Right lobe of liver (tissue), 6 donors: ENCODE measurements at regions not wholly inside any gene's neighbourhood (a gene's known extent, or its start where the extent isn't known, plus 50 kb on each side); places are given as distances from the start of the nearest gene placed in this dataset.
A peak's percentile ranks its signal among the peaks of the same experiment; 100 is the strongest.

Source experiments
- ATAC-seq, 4 donors: fragments of 200-7000 bp; cut with Tn5 transposase; one replicate each; pipeline ENCODE4 v1.9.1; 2020; ENCODE audit warnings: mild to moderate bottlenecking in 4 of 4, moderate library complexity in 4 of 4
- DNase-seq, 3 donors: peaks; one replicate each; pipeline ENCODE4 v3.0.0-alpha.2; 2020
- H3K27ac ChIP-seq, 3 donors: fragments of 200-600 bp; one replicate each; pipeline ENCODE4 v1.8.0; 2022
- H3K27me3 ChIP-seq, 2 donors: fragments of 200-600 bp; one replicate each; pipeline ENCODE4 v1.8.0; 2022
- H3K36me3 ChIP-seq, 4 donors: fragments of 200-600 bp; sonication (generic) in 1 of 4; one replicate each; pipeline versions ENCODE4 v1.5.1 to v1.8.0; 2017 to 2022; ENCODE audit warnings: control low read depth in 1 of 4
- H3K4me1 ChIP-seq, 4 donors: fragments of 200-600 bp; sonication (generic) in 1 of 4; one replicate each; pipeline versions ENCODE4 v1.5.1 to v1.8.0; 2017 to 2022; ENCODE audit warnings: control low read depth in 1 of 4
- H3K4me3 ChIP-seq, 3 donors: fragments of 200-600 bp; one replicate each; pipeline ENCODE4 v1.8.0; 2022
- H3K9me3 ChIP-seq, 4 donors: fragments of 200-600 bp; sonication (generic) in 1 of 4; one replicate each; pipeline versions ENCODE4 v1.5.1 to v1.8.0; 2017 to 2022; ENCODE audit warnings: control low read depth in 1 of 4
- CTCF ChIP-seq, 4 donors: fragments of 200-600 bp in 3 of 4; fragments of 450-650 bp in 1 of 4; IDR thresholded peaks; one replicate each; pipeline versions ENCODE4 v1.5.1 to v1.8.0; 2016 to 2022; ENCODE audit warnings: antibody characterized with exemption in 4 of 4, mild to moderate bottlenecking in 2 of 4
- POLR2A ChIP-seq: fragments of 450-650 bp; IDR thresholded peaks from one replicate; pipeline ENCODE4 v1.6.1; 2017; ENCODE audit warnings: antibody characterized with exemption, mild to moderate bottlenecking
- WGBS: methylation state at CpG from one replicate; pipeline ENCODE4 v1.1.6; 2018; ENCODE audit warnings: low coverage, low lambda C conversion rate; ENCODE audit not compliant: insufficient coverage; ENCODE audit errors: missing lambda C conversion rate; 5-methylcytosine and 5-hydroxymethylcytosine counted together
- intact Hi-C, 2 donors: fragments of 100-400 bp; cut with DNase I; formaldehyde crosslinking; loops; one replicate each; pipeline versions ENCODE4 v1.11.2 to v1.14.1; 2022
- donor health status: DM: no; HTN: yes; CAD: no.
- donor health status: DM: no; HTN: no; CAD: no.
- donor health status: DM: no; HTN: no; CAD: no.
- donor health status: DM: no; HTN: yes; CAD: no.
- donor health status: DM: no; HTN: yes; CAD: no.

GRCh38 chr18:46312221-46312620 lies 208.0 kb downstream of the HAUS1 start:
- Histone ChIP-seq H3K4me1 (no peaks in the 10 kb centered on the region), H3K27me3 (no peaks in the 10 kb centered on the region), H3K9me3 (no peaks in the 10 kb centered on the region), H3K27ac (no peak overlapping the region), H3K36me3 (no peaks in the 10 kb centered on the region), H3K4me3 (no peak overlapping the region)
- ATAC-seq: no peak
- TF ChIP-seq POLR2A (no peak), CTCF (IDR thresholded peaks at IDR 0.05) (no peak)
- no peak for DNase-seq
- WGBS: 70% methylated on average over 6 of the region's 6 CpGs
- intact Hi-C loops: no loop called here

GRCh38 chr18:46313521-46313920 lies 209.3 kb downstream of the HAUS1 start:
- no peak for ATAC-seq
- no peak for TF ChIP-seq POLR2A
- no peak for TF ChIP-seq CTCF (IDR thresholded peaks at IDR 0.05)
- Histone ChIP-seq H3K4me1 (no peaks in the 10 kb centered on the region), H3K27ac (no peak overlapping the region), H3K27me3 (no peaks in the 10 kb centered on the region), H3K36me3 (no peaks in the 10 kb centered on the region), H3K4me3 (no peak overlapping the region), H3K9me3 (no peaks in the 10 kb centered on the region)
- intact Hi-C loops: no loop called here
- WGBS: 81% methylated on average over 4 of the region's 6 CpGs
- no peak for DNase-seq

- DNase-seq (no peak), ATAC-seq (no peak)
- no peak overlapping the region for H3K27ac ChIP-seq
- no peaks in the 10 kb centered on the region for H3K4me1 ChIP-seq
- H3K4me3 ChIP-seq: no peak overlapping the region
- no peaks in the 10 kb centered on the region for H3K9me3 ChIP-seq
- WGBS: 92% methylated on average over 4 of the region's 7 CpGs
- H3K27me3 ChIP-seq: no peaks in the 10 kb centered on the region
- intact Hi-C loops: no loop called here
- TF ChIP-seq POLR2A (no peak), CTCF (IDR thresholded peaks at IDR 0.05) (no peak)
- H3K36me3 ChIP-seq: no peaks in the 10 kb centered on the region
These were observed 209.8 kb downstream of the HAUS1 start for GRCh38 chr18:46314011-46314410.

- Histone ChIP-seq H3K9me3 (no peaks in the 10 kb centered on the region), H3K4me1 (no peaks in the 10 kb centered on the region), H3K27me3 (no peaks in the 10 kb centered on the region), H3K36me3 (no peaks in the 10 kb centered on the region), H3K27ac (no peak overlapping the region), H3K4me3 (no peak overlapping the region)
- peak in 1 of 4 donors; percentile 16 for ATAC-seq
- intact Hi-C loops: no loop called here
- DNase-seq: no peak
- 38% methylated on average over 1 of the region's 2 CpGs for WGBS
- TF ChIP-seq CTCF (IDR thresholded peaks at IDR 0.05) (no peak), POLR2A (no peak)
These were observed 211.0 kb downstream of the HAUS1 start for GRCh38 chr18:46315161-46315560.

- 20% methylated on average over 1 of the region's 5 CpGs for WGBS
- ATAC-seq (no peak), DNase-seq (no peak)
- H3K27me3 ChIP-seq: no peaks in the 10 kb centered on the region
- no peaks in the 10 kb centered on the region for H3K36me3 ChIP-seq
- no peak overlapping the region for H3K4me3 ChIP-seq
- no peaks in the 10 kb centered on the region for H3K9me3 ChIP-seq
- no peak for TF ChIP-seq CTCF (IDR thresholded peaks at IDR 0.05)
- TF ChIP-seq POLR2A: no peak
- intact Hi-C loops: no loop called here
- no peak overlapping the region for H3K27ac ChIP-seq
- no peaks in the 10 kb centered on the region for H3K4me1 ChIP-seq
These were observed 214.2 kb downstream of the HAUS1 start for GRCh38 chr18:46318356-46318755.
